ENCODE measurements at regions not wholly inside any gene's neighbourhood (a gene's known extent, or its start where the extent isn't known, plus 50 kb on each side); places are given as distances from the start of the nearest gene placed in this dataset.

GRCh38 chr12:13442457-13442856, 245.9 kb downstream of the EMP1 start:
- Histone ChIP-seq H3K9me3 (ENCODE audit: control insufficient read depth, insufficient read depth, low read depth, low read length) (no peaks in the 10 kb centered on the region), H3K36me3 (ENCODE audit: control insufficient read depth, insufficient read depth, low read length) (no peaks in the 10 kb centered on the region), H3K4me1 (ENCODE audit: control insufficient read depth, insufficient read depth, low read length) (no peaks in the 10 kb centered on the region), H3K4me3 (ENCODE audit: low read depth in 2 of 2, low read length in 2 of 2) (no peak overlapping the region), H3K27me3 (ENCODE audit: control insufficient read depth, insufficient read depth, low read length) (no peaks in the 10 kb centered on the region), H3K27ac (ENCODE audit: low read length) (no peak overlapping the region)
- TF ChIP-seq CTCF (IDR thresholded peaks at IDR 0.05) = no peak
- TF ChIP-seq TCF7L2 (IDR thresholded peaks at IDR 0.05; ENCODE audit: low read depth, low read length) = no peak
- TF ChIP-seq REST (IDR thresholded peaks at IDR 0.05; ENCODE audit: insufficient read depth in 1 of 2, low read depth in 2 of 2, low read length in 1 of 2) = no peak
- TF ChIP-seq POLR2AphosphoS5 (IDR thresholded peaks at IDR 0.05; ENCODE audit: low read depth, low read length) = no peak
- no peak for TF ChIP-seq SIN3A (IDR thresholded peaks at IDR 0.05; ENCODE audit: borderline replicate concordance, insufficient read depth, low read depth, low read length)
- no peak for ATAC-seq
- ChIA-PET CTCF (no interaction called here), POLR2A (no interaction called here)
- intact Hi-C loops (cut with micrococcal nuclease; ENCODE audit: unreplicated experiment) (no loop called here), in situ Hi-C loops (cut with HindIII; ENCODE audit: low pct_unique_long_range_greater_than_20kb, low sequenced_read_pairs) (no loop called here)
- no peak for DNase-seq (ENCODE audit: low read depth, low spot score)
- no TSS peak for BruUV-seq (replicated peaks)

GRCh38 chr12:13440844-13441243, 244.3 kb downstream of the EMP1 start:
- ATAC-seq (no peak), DNase-seq (ENCODE audit: low read depth, low spot score) (no peak)
- H3K27ac ChIP-seq (ENCODE audit: low read length) = no peak overlapping the region
- BruUV-seq (replicated peaks) = no TSS peak
- no peaks in the 10 kb centered on the region for H3K9me3 ChIP-seq (ENCODE audit: control insufficient read depth, insufficient read depth, low read depth, low read length)
- H3K27me3 ChIP-seq (ENCODE audit: control insufficient read depth, insufficient read depth, low read length) = no peaks in the 10 kb centered on the region
- no peak overlapping the region for H3K4me3 ChIP-seq (ENCODE audit: low read depth in 2 of 2, low read length in 2 of 2)
- H3K36me3 ChIP-seq (ENCODE audit: control insufficient read depth, insufficient read depth, low read length) = no peaks in the 10 kb centered on the region
- no peaks in the 10 kb centered on the region for H3K4me1 ChIP-seq (ENCODE audit: control insufficient read depth, insufficient read depth, low read length)
- intact Hi-C loops (cut with micrococcal nuclease; ENCODE audit: unreplicated experiment) (no loop called here), in situ Hi-C loops (cut with HindIII; ENCODE audit: low pct_unique_long_range_greater_than_20kb, low sequenced_read_pairs) (no loop called here)
- TF ChIP-seq TCF7L2 (IDR thresholded peaks at IDR 0.05; ENCODE audit: low read depth, low read length) = no peak
- POLR2A ChIA-PET = no interaction called here
- CTCF ChIA-PET = no interaction called here

- Histone ChIP-seq H3K36me3 (ENCODE audit: control insufficient read depth, insufficient read depth, low read length) (no peaks in the 10 kb centered on the region), H3K27me3 (ENCODE audit: control insufficient read depth, insufficient read depth, low read length) (no peaks in the 10 kb centered on the region), H3K4me1 (ENCODE audit: control insufficient read depth, insufficient read depth, low read length) (no peaks in the 10 kb centered on the region), H3K9me3 (ENCODE audit: control insufficient read depth, insufficient read depth, low read depth, low read length) (no peaks in the 10 kb centered on the region), H3K27ac (ENCODE audit: low read length) (no peak overlapping the region), H3K4me3 (ENCODE audit: low read depth in 2 of 2, low read length in 2 of 2) (no peak overlapping the region)
- ATAC-seq (no peak), DNase-seq (ENCODE audit: low read depth, low spot score) (no peak)
- CTCF ChIA-PET = no interaction called here
- intact Hi-C loops (cut with micrococcal nuclease; ENCODE audit: unreplicated experiment) (no loop called here), in situ Hi-C loops (cut with HindIII; ENCODE audit: low pct_unique_long_range_greater_than_20kb, low sequenced_read_pairs) (no loop called here)
- BruUV-seq (replicated peaks) = no TSS peak
- POLR2A ChIA-PET = no interaction called here
- TF ChIP-seq SIN3A (IDR thresholded peaks at IDR 0.05; ENCODE audit: borderline replicate concordance, insufficient read depth, low read depth, low read length) (no peak), REST (IDR thresholded peaks at IDR 0.05; ENCODE audit: insufficient read depth in 1 of 2, low read depth in 2 of 2, low read length in 1 of 2) (no peak), TCF7L2 (IDR thresholded peaks at IDR 0.05; ENCODE audit: low read depth, low read length) (no peak), POLR2AphosphoS5 (IDR thresholded peaks at IDR 0.05; ENCODE audit: low read depth, low read length) (no peak), CTCF (IDR thresholded peaks at IDR 0.05) (no peak)
Measured at GRCh38 chr12:13437541-13437940, 241.0 kb downstream of the EMP1 start.

Measured in Panc1 (cell line).